Left renal cortex interstitium (tissue), 4 donors: ENCODE measurements at regions not wholly inside any gene's neighbourhood (a gene's known extent, or its start where the extent isn't known, plus 50 kb on each side); places are given as distances from the start of the nearest gene placed in this dataset.
A peak's percentile ranks its signal among the peaks of the same experiment; 100 is the strongest.

Source experiments
- DNase-seq, 4 donors: peaks; one replicate each; pipeline ENCODE4 v3.0.0-alpha.2; 2013; ENCODE audit warnings: low read depth in 4 of 4, low spot score in 2 of 4, missing footprints in 1 of 4

DNA sequence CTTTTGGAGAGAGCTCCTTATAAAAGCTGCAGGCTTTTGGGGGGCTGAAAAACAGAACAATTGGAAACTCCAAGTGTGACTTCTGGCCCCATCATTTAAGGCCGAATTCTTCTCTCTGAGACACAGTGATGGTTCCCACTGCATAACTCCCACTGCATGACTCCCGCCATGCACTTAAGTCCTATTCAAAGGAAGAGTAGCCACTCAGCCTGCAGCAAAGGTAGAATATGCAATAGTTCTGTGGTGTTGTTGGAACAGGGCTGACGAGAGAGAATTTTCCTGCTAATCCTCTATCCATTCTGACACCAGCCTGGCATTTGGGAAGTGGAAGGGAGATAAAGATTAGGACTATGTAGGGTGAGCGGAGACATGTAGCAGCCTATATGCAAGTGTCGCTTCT is 185.6 kb upstream of the ZNF462 start:
- no peak for DNase-seq

DNA sequence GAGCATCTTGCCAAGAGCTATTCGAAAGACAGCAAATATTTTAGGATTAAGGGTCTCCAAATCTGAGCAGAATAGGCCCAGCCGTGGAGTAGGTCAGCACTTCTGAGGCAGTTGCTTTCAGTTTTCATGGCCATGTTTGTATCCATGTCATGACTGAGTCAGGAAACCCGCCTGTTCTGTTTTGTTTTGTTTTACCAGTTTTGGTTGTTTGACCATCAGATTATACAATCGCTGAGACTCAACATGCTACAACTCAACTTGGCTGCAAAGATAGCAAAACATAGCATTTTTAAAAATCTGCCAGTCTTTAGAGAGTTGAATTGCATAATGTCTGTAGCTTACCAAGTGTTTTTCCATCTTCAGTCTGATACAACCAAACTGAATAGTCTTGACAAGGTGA is 185.1 kb upstream of the ZNF462 start:
- DNase-seq = no peak

DNA sequence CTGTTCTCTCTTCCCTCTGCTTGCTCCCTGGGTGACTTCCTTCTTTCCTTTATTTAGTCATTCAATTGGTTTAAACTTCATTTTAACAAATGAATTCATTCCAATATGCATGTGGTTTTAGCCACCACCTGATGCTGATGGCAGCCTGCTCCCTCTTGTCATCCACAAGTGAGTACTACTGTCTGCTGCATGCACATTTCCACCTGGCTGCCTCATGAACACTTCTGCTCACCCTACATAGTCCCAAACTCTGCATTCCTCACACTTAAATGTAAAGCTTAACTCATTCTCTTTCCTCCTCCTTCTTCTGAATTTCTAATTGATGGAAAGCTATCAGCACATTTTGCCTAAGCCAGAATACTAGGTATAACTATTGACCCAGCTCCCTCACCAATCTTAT is 184.7 kb upstream of the ZNF462 start:
- DNase-seq = no peak

DNA sequence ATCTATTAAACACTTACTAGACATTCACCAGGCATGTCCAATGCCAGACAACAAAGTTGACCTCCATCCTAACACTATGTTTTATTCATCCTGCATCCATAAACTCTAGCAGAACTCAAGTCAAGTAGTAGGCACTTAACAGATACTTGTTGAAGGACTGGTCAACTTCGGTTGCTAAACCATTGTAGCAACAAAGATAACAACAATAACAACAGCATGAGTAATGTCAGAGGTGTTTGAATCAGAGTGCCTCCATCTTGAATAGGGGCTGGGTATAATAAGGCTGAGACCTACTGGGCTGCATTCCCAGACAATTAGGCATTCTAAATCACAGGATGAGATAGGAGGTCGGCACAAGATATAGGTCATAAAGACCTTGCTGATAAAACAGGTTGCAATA is 180.5 kb upstream of the ZNF462 start:
- DNase-seq = no peak

DNA sequence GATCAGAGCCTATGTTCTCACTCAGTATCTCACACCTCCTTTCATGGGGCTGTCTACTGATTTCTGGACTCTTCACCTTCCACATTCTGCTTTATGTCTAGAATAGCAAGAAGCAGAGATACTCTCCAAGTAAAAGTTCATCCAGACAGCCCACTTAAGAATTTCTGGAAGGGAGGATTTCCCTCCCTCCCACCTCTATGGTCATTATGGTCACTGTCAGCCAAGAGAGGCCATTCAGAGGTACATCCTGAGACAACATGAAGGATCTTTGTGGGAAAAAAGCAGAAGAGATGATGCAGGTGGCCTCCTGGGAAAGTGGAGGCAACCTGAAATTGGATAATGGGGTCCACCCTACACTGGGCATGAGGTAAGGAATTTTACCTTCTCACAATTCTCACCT is 179.5 kb upstream of the ZNF462 start:
- DNase-seq = no peak

DNA sequence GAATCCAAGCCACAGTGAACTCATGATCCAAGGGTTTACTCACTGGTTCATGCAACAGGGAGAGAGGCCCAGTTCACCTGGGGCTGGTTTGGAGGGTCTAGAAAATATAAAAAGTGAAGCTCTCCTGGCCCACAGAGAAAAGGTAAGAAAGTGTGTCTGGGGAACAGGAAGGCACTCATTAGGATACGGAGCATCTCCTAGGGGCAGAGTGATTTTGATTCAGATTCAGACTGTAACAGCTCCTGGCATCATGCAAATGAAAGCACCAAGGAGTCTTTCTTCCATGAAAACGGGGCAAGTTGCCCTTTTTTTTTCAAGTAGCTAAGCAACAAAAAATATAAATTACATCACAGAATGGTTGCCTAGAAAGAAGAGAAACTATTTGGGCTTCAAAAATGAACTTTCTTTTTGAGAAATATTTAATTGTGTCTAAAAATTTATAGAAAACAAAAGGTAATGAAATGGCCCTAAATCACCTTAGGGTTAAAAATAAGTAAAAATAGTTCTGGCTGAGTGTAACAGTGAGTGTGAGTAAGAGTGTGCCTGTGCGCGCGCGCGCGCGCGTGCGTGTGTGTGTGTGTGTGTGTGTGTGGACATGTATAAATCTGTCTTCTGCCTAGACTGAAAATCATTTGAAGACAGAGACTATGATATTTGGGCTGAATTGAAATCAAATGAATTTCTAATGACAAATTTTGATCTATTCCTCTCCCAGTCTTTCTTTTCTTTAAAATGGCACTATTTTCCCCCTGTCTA is 177.8 kb upstream of the ZNF462 start:
- DNase-seq = no peak

DNA sequence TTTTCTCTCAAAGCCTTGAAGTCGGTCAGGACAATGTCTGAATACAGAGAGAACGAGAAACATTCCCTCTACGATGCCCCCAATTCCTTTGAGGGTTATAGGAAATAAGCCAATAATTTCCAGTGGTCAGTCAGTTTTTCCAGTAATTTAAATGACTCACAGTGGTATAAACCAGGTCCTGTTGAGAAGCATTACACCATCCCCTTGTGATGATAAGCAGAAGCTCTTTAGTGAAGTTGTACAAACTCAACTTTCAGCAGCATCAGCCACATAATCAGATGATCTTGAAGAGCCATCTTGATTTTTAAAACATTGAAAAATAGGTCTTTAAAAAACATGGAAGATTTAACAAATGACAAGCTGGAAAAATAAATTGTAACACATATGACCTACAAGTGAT is 173.9 kb upstream of the ZNF462 start:
- no peak for DNase-seq

DNA sequence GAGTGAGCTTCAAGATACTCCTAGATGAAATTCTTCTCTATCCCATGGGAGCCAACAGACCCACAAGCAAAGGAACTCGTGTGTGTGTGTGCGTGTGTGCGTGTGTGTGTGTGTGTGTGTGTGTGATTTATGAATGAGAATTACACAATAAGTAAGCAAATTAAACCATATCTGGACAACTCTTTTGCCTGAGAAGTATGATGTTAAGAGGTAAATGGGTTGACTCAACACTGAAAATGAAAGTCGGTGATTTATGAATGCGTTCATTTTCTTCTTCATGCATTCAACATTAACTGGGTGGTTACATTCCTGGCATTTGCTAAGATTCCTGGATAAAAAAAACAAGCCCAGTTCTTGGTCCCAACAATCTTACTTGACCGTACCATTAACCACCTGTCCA is 171.3 kb upstream of the ZNF462 start:
- DNase-seq = no peak

DNA sequence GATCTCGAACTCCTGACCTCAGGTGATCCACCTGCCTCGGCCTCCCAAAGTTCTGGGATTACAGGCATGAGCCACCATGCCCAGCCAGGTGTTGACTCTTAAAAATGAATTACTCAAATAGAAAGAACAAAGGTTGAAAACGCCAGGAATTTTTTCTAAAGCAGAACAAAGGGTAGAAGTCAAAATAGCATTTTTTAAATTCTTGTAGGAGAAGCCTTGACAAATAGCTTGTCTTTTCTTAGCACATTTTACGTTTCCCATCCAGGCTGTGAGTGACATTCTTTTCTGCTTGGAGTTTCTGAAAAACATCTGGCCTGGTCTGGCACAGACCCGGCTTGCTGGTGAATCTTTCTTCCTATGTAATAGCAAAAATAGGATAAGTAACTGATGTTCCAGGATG is 169.4 kb upstream of the ZNF462 start:
- DNase-seq = no peak

DNA sequence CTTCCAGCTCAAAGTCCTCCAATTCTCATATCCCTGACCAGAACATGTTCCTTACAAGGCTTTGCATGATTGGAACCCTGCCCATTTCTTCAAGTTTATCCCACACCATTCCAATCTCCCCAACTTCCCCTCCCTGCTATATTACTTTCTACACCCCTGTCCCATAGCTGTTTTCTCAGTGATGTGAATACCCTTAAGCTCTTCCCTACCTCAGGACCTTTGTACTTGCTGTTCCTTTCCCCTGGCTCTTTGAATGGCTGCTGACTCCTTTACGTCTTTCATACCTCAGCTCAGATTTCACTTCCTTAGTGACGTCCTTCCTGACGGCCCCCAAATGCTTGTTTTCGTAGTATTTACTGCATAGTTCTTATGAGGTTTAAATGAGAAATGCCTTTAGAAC is 166.2 kb upstream of the ZNF462 start:
- no peak for DNase-seq

DNA sequence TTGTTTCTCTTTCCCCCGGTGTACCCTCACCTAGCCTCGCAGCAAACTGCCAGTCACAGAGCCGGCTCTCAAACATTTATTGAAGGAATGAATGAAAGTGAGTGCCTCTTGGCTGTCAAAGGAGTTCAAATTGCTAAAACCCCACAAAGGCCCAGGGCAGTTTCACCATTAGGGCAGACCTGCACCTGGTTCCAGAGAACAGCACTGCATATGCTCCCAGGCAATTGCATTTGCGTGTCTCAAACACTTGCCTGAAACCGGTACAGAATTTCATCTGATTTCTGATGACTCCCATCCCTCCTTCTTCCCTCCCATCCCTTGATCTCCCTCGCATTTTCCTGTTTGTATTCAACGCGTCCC is 165.6 kb upstream of the ZNF462 start:
- no peak for DNase-seq

DNA sequence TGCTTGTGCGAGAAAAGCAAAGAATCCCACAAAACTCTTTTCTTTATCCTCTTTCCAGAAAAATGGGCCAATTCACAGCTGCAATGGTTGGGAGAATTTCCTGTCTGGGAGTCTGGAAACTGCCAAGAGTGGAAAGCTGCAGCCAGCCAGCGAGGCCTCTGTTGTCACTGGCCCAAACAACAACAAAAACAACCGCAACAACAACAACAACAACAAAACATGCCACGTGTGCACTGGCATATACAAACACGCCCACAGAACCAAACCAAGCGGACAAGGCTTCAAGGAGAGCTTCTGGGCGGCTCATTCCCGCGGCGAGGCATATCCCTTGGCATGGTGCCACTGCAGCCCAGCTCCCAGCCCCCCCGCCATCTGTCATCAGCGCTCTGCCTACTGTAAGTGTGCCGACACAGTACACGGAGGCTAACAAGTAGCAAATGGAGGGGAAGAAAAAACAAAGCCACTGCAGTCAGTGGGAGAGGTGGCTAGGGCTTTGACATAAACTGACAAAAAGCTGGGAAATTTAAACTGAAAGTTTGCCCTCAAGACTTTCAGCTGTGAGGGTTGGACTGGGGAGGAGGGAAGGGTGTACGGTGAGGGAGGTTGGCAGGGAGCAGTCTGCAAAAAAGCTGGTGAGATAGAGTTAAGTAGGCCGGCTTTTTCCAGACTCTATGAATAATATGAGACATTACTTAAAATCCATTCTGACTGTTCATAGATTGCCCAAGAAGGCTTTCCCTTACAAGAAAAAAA is 165.0 kb upstream of the ZNF462 start:
- DNase-seq = peak; percentile 41 to 45 (median 44)

DNA sequence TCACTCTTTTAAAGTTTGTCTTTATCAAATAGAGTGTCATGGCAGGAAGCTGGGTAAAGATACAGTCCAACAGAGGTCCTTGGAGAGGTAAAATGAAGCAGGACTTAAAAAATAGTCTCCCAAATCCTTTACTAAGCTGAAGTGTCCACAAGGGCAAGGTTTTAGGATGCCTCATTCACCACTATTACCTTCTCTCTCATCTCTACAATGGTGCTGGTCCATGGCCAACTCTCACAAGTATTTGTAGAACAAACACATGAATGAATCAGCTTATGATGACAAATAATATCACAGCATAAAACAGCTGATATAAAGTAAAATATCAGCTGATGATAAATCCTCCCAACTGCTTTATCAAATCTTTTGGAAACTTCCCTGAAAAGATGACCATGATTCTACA is 162.3 kb upstream of the ZNF462 start:
- DNase-seq = no peak

DNA sequence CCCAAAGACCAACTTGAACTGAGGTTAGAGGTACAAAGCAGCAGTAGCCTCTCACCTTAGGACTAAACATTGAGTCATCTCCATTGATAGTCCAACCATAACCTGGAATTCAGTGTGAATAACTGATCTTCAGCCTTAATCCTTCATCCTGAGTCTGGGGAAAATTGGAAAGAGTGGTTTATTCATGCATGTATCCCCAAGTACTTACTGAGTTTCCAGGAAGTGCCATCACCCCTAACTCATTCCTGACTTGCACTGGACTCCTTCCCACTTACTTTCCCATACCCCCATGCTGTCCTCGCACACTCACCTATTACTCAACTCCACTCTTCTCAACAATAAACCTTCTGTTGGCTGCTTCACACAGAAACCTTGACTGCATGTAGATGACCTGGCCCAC is 161.4 kb upstream of the ZNF462 start:
- no peak for DNase-seq

DNA sequence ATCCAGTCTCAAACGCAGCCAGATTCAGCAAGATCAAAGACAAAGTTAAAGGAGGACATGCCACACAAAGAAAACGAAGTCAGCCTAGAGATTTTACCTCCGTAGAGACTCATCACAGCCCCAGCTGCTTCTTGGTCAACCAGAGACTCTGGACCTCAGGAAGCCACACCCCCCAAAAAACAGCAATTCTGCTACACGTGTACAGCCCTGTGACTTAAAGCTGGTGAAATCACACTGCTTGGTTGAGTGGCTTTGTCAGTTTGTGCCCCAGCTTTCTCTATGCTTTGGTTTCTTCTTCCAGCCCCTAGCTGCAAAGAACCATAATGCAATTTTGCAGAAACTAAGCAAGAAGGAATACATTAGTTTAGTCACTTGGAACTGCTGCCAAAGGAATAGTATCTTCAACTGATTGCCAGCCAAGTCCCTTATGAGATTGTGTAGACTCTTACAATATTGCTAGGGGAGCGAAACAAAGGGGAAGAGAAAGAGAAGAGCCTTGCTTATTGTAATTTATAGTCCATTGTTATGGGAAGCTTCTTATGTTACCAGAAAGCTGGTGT is 158.8 kb upstream of the ZNF462 start:
- no peak for DNase-seq

DNA sequence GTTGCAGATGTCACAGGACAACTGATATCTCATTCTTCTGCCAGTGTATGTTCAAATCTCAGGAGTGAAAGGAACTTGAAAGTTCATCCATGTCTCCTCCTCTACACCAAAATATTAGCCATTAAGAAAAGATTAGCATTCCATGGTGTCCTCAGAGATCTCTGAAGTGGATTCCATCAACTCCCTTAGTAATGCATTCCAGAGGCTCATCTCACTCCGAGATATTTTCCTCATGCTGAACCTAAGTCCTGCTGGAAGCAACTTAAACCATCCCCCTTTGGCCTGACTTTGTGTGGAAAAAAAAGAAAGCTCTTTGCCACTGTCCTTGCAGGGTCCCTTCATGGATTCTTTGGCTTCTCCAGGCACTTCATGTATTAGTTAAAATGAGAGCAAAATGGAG is 155.7 kb upstream of the ZNF462 start:
- no peak for DNase-seq

DNA sequence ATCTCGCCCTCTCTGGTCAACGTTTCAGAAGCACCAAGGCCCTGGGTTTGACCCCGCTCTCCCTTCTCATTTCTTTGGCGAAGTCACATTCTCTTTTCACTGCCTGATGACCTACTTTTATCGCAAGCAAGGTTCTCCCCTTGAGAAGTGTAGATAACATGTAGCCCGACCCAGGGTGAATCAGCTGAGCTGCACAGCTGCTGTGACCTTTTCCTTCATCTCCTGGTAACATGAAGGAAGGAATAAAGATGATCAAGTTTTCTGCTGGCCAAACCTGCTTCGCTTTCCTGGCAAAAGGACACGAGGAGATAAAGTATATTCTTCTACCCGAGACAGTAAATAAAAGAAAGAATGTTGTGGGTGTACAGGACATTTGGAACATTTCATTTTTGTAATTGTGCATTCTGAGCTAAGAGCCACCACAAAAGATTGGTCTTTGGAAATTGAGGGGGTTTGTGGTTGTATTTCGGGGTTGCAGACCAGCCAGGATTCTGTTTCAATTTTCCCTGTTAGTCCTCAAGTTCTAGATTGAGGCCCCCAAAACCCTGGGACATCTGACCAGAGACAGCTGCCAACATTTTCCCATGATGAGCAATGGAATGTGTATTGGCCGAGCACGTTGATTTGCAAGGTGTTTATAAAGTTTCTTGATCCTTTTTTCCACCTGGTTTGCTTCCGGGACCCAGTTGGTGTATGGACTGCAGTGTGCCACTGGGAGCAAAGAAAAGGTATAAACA is 155.1 kb upstream of the ZNF462 start:
- no peak for DNase-seq

DNA sequence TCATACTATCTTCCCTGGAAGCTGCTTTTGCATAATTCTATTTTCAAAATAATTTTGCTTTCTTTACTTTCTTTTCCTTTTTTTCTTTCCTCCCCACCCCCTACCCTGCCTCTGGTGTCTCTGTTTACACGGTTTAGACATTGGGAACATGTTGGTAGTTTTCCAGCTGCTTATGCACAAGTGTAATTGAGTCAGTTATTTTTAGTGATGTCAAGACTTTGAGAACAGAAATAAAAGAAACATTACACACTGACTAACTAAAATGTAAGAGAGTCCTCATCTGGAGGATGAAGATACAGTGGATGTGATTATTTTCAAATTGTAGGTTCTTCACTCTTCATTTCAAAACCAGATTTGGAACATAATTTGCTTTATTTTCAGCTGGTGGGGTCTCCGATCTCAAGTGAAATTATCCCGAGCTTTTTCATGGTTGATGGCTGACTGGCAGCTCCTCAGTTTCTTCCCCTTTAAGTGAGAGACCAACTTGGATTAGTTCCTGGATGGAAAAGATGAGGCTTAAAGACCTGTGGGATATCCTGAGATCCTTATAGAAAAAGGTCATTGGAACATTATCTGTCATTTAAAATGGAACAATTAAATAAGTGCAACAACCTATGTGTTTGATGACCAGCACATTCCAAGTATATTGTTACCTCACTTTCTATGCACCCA is 154.4 kb upstream of the ZNF462 start:
- DNase-seq = no peak

DNA sequence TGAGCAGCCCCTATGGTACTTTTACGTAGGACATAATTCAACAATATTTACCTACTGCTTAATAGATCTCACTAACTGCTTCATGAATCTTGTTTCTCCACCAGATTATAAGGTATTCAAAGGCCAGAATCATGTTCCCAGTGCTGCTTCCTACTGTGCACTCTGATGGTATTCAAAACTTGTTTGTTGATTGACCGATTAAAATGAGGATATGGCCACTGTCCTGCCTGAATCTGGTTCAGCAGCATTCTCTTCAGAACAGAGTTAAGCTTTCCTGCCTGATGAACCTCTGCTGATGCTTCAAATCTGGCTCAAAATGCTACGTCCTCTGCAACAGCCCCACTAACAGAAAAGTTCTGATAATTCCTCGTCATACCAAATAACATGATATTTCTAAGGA is 150.7 kb upstream of the ZNF462 start:
- DNase-seq = no peak

DNA sequence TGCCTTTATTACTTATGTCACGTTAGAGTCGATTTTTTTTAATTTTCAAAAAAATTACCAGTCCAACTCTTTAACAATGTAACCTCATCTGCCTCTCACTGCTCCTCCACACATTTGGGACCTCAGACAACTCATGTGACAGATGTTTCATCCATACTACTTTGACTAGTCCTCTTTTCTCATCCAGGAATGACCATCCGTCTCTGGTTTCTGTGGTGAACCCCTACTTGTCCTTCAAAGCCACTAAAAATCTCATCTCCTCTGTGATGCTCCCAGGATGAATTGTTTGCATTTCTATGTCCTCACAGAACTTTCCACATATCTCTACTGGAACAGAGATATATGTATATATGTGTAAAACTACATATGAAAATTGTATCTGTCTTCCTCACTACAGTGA is 149.8 kb upstream of the ZNF462 start:
- DNase-seq = no peak

DNA sequence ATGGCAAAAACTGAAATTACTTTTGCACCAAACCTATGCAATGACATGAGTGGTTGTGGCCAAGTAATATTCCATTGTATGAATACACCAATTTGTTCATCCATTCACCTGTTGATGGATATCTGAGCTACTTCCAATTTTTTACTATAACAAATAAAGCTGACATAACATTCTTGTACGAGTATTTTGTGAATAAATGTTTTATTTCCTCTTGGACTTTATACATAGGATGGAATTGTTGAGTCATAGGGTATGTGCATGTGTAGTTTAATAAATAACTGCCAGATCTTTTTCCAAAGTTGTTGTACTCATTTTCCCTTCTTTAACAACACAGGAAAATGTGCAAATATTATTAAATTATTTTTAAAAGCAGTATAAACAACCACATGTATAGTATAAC is 146.1 kb upstream of the ZNF462 start:
- DNase-seq = no peak
